Keratinocyte (primary cell): ENCODE measurements at regions not wholly inside any gene's neighbourhood (a gene's known extent, or its start where the extent isn't known, plus 50 kb on each side); places are given as distances from the start of the nearest gene placed in this dataset.

Source experiments
- DNase-seq: peaks from one replicate; pipeline ENCODE4 v3.0.0-alpha.2; 2011; ENCODE audit warnings: low read depth, missing footprints, low spot score
- FAIRE-seq: peaks from 2 replicates; lab custom pipeline; 2011; peaks lifted over from hg19 to GRCh38; lab: Jason Lieb, UNC
- H2AFZ ChIP-seq: 2 replicates; pipeline ENCODE4 v1.6.0; 2012; ENCODE audit warnings: low read length, control low read depth, inconsistent platforms; ENCODE audit not compliant: control insufficient read depth
- H3K27ac ChIP-seq: 2 replicates; pipeline ENCODE4 v1.5.1; 2011; ENCODE audit warnings: low read length; ENCODE audit not compliant: control insufficient read depth, insufficient read depth
- H3K27me3 ChIP-seq: 3 replicates; pipeline ENCODE4 v1.6.0; 2011; ENCODE audit warnings: low read length; ENCODE audit not compliant: control insufficient read depth, insufficient read depth; ENCODE audit errors: extremely low read depth
- H3K36me3 ChIP-seq, 2 experiments: 2 replicates in 1 of 2; 3 replicates in 1 of 2; pipeline ENCODE4 v1.5.1; 2011; ENCODE audit warnings: low read length in 2 of 2, mild to moderate bottlenecking in 1 of 2; ENCODE audit not compliant: control insufficient read depth in 2 of 2, insufficient read depth in 2 of 2; ENCODE audit errors: extremely low read depth in 1 of 2
- H3K4me1 ChIP-seq: 3 replicates; pipeline ENCODE4 v1.5.1; 2011; ENCODE audit warnings: low read length; ENCODE audit not compliant: control insufficient read depth, insufficient read depth; ENCODE audit errors: extremely low read depth
- H3K4me2 ChIP-seq: 3 replicates; pipeline ENCODE4 v1.6.0; 2011; ENCODE audit warnings: low read depth, low read length; ENCODE audit not compliant: control insufficient read depth, insufficient read depth; ENCODE audit errors: extremely low read depth
- H3K4me3 ChIP-seq, 3 experiments: fragments of 200-600 bp in 1 of 3; sonication (generic) in 1 of 3; 2 replicates in 2 of 3; 3 replicates in 1 of 3; pipeline ENCODE4 v1.5.1; 2011 to 2016; ENCODE audit warnings: low read length in 3 of 3, mild to moderate bottlenecking in 3 of 3, control low read depth in 2 of 3, inconsistent platforms in 1 of 3, low read depth in 1 of 3, mixed read lengths in 1 of 3, mixed run types in 1 of 3, moderate library complexity in 1 of 3; ENCODE audit not compliant: control insufficient read depth in 2 of 3, insufficient read depth in 2 of 3; ENCODE audit errors: extremely low read depth in 1 of 3
- H3K79me2 ChIP-seq: 2 replicates; pipeline ENCODE4 v1.6.0; 2012; ENCODE audit warnings: low read length; ENCODE audit not compliant: control insufficient read depth, insufficient read depth
- H3K9ac ChIP-seq: 3 replicates; pipeline ENCODE4 v1.6.0; 2011; ENCODE audit warnings: low read length; ENCODE audit not compliant: control insufficient read depth, insufficient read depth; ENCODE audit errors: extremely low read depth
- H3K9me1 ChIP-seq: 3 replicates; pipeline ENCODE4 v1.6.0; 2011; ENCODE audit warnings: low read length; ENCODE audit not compliant: control insufficient read depth, insufficient read depth; ENCODE audit errors: extremely low read depth
- H3K9me3 ChIP-seq: 2 replicates; pipeline ENCODE4 v1.5.1; 2012; ENCODE audit warnings: low read depth, low read length; ENCODE audit not compliant: control insufficient read depth
- H4K20me1 ChIP-seq: 3 replicates; pipeline ENCODE4 v1.6.0; 2011; ENCODE audit warnings: low read length; ENCODE audit not compliant: control insufficient read depth, insufficient read depth; ENCODE audit errors: extremely low read depth
- CTCF ChIP-seq, 3 experiments: IDR thresholded peaks in 1 of 3; conservative IDR thresholded peaks in 1 of 3; optimal IDR thresholded peaks in 1 of 3; 2 replicates in 2 of 3; 3 replicates in 1 of 3; pipeline versions ENCODE3 to v1.5.1; 2011; ENCODE audit warnings: low read length in 3 of 3, mild to moderate bottlenecking in 3 of 3, moderate library complexity in 2 of 3, control low read depth in 1 of 3, inconsistent platforms in 1 of 3; ENCODE audit not compliant: insufficient read depth in 2 of 3; ENCODE audit errors: extremely low read depth in 1 of 3
- EZH2 ChIP-seq: IDR thresholded peaks from one replicate; pipeline ENCODE4 v1.6.1; 2012; ENCODE audit warnings: inconsistent platforms, mild to moderate bottlenecking, low read length, moderate library complexity
- dilution Hi-C: fragments of 300-500 bp; cut with MboI; formaldehyde crosslinking; loops from one replicate; pipeline ENCODE4 v1.7.0; 2020; ENCODE audit warnings: low sequenced_read_pairs; ENCODE audit not compliant: extremely low pct_ligation_motif_present

DNA sequence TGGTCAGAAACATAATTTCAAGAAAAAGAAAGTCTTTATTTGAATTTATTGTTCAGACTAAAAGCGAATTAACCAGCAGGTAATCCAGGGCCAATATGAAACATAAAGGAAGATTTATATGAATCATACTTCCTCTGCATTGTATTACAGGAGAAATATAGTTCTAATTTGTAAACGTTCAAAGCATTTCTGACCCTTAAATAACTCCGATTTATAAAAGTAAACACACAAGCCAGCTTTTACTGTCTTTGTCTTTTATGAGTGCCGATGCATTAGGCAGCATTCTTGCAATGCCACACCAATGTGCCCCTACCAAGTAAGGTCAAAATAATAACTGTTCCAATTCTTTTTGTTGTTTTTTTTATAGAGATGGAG, 118.8 kb upstream of the RBBP8 start:
- Histone ChIP-seq H3K27me3 (no peaks in the 10 kb centered on the region), H3K4me2 (peak overlapping the region; percentile 91), H3K36me3 (no peaks in the 10 kb centered on the region), H4K20me1 (no peaks in the 10 kb centered on the region), H2AFZ (peak overlapping the region; percentile 62), H3K4me3 (peak overlapping the region in 2 of 3 experiments; percentile 52 to 59), H3K9ac (peak overlapping the region; percentile 50), H3K4me1 (peaks cover 28% of the 10 kb centered on the region), H3K79me2 (no peaks in the 10 kb centered on the region), H3K27ac (peak overlapping the region; percentile 71), H3K9me3 (no peaks in the 10 kb centered on the region), H3K9me1 (no peaks in the 10 kb centered on the region)
- FAIRE-seq (no peak), DNase-seq (no peak)
- dilution Hi-C loops, result no loop called here
- TF ChIP-seq CTCF (optimal IDR thresholded peaks at IDR 0.05 in 1 of 3, IDR thresholded peaks at IDR 0.05 in 1 of 3, conservative IDR thresholded peaks at IDR 0.05 in 1 of 3; ENCODE audit: extremely low read depth in 1 of 3, insufficient read depth in 2 of 3, low read length in 3 of 3), result no peak
- no peak for TF ChIP-seq EZH2

DNA sequence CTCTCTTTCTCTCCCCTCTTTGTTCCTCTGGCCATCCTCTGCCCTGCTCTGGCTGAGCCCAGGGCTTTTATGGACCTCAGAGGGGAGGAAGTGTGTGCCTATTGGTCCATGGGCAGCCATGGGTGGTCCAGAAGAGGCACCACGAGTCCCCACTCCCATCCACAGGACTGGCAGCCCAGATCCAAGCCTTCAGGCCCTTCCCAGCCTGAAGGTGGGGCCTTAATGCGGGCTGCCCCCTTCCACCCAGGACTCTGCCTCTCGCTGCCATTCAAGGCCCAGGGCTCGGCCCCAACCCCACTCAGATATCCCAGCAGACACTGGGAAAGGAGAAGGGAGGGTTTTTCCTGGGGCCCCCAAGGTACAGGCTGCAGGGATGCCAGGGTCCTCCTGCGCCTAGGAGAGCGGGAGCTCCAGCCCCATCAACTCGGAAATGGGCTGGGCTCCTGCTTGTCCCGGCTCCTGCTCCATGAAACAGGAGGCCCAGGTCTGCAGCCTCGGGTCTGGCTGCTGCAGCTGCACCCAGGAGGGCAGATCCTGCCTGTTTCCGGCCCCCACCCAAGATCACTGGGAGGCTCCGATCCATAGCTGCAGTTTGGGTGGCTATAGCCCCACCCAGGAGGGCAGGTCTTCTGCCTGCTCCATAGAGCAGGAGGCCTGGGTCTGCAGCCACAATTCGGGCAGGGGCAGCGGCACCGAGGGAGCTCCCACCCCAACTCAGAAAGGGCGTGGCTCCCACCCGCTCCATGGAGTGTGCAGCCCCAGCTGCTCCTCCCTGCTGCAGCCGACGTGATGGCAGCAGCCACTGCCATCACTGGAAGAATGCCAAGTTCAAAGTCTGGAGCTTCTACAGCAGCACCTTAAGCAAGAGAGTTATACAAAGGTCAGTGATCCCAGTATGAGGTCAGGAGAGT, 116.6 kb upstream of the RBBP8 start:
- no peaks in the 10 kb centered on the region for H3K36me3 ChIP-seq
- TF ChIP-seq EZH2 (no peak), CTCF (optimal IDR thresholded peaks at IDR 0.05 in 1 of 3, IDR thresholded peaks at IDR 0.05 in 1 of 3, conservative IDR thresholded peaks at IDR 0.05 in 1 of 3; ENCODE audit: extremely low read depth in 1 of 3, insufficient read depth in 2 of 3, low read length in 3 of 3) (no peak)
- no peaks in the 10 kb centered on the region for H4K20me1 ChIP-seq
- H3K4me1 ChIP-seq, result peaks cover 28% of the 10 kb centered on the region
- H3K79me2 ChIP-seq, result no peaks in the 10 kb centered on the region
- H3K4me3 ChIP-seq, result no peak overlapping the region
- H3K27ac ChIP-seq, result no peak overlapping the region
- H3K9me3 ChIP-seq, result no peaks in the 10 kb centered on the region
- H3K9me1 ChIP-seq, result no peaks in the 10 kb centered on the region
- no peak overlapping the region for H3K4me2 ChIP-seq
- no peaks in the 10 kb centered on the region for H3K27me3 ChIP-seq
- H3K9ac ChIP-seq, result no peak overlapping the region
- peak overlapping the region; percentile 45 for H2AFZ ChIP-seq
- FAIRE-seq, result no peak
- dilution Hi-C loops, result no loop called here
- no peak for DNase-seq
